OCI-LY7 (cell line): ENCODE measurements at regions not wholly inside any gene's neighbourhood (a gene's known extent, or its start where the extent isn't known, plus 50 kb on each side); places are given as distances from the start of the nearest gene placed in this dataset.

Source experiments
- BruUV-seq: library from RNA; stranded (reverse); fragments of 400-500 nt; replicated peaks from 2 replicates; lab custom pipeline; 2021; lab: Mats Ljungman, UMichigan
- CTCF ChIA-PET: fragments of 300-600 bp; sonication (Branson Sonifier 250); formaldehyde crosslinking; loops from one replicate; lab custom pipeline; 2022; ENCODE audit warnings: antibody characterized with exemption; ENCODE audit not compliant: unreplicated experiment; lab: Charles Lee
- POLR2A ChIA-PET: fragments of 300-600 bp; sonication (Branson Sonifier 250); formaldehyde crosslinking; loops from one replicate; lab custom pipeline; 2022; ENCODE audit warnings: antibody characterized with exemption; lab: Charles Lee
- DNase-seq: peaks from one replicate; pipeline ENCODE4 v3.0.0-alpha.2; 2015; ENCODE audit warnings: low spot score
- H2AFZ ChIP-seq: fragments of 200-600 bp; sonication (generic), shearing (Covaris generic); 2 replicates; pipeline ENCODE4 v1.6.1; 2014; ENCODE audit warnings: mild to moderate bottlenecking, antibody characterized with exemption, low read length, moderate library complexity
- H3K27ac ChIP-seq: fragments of 200-600 bp; sonication (generic); 2 replicates; pipeline ENCODE4 v1.5.1; 2014; ENCODE audit warnings: mixed run types, low read depth, mild to moderate bottlenecking, moderate library complexity, low read length, inconsistent platforms; ENCODE audit not compliant: poor library complexity, severe bottlenecking
- H3K36me3 ChIP-seq: fragments of 200-600 bp; sonication (generic); 2 replicates; pipeline ENCODE4 v1.6.1; 2014; ENCODE audit warnings: mild to moderate bottlenecking, antibody characterized with exemption, low read length, moderate library complexity, mixed read lengths; ENCODE audit not compliant: insufficient read depth
- H3K4me1 ChIP-seq: fragments of 200-600 bp; sonication (generic); 2 replicates; pipeline ENCODE4 v1.5.1; 2014; ENCODE audit warnings: mild to moderate bottlenecking, low read length; ENCODE audit not compliant: insufficient read depth, poor library complexity, severe bottlenecking
- H3K4me2 ChIP-seq: fragments of 200-600 bp; sonication (generic); 2 replicates; pipeline ENCODE4 v1.6.1; 2014; ENCODE audit warnings: mild to moderate bottlenecking, low read length
- H3K4me3 ChIP-seq: fragments of 200-600 bp; sonication (generic); 2 replicates; pipeline ENCODE4 v1.5.1; 2014; ENCODE audit warnings: mild to moderate bottlenecking, low read depth, low read length; ENCODE audit not compliant: poor library complexity, severe bottlenecking
- H3K79me2 ChIP-seq: fragments of 200-600 bp; sonication (generic); 2 replicates; pipeline ENCODE4 v1.6.1; 2016; ENCODE audit warnings: low read depth, mild to moderate bottlenecking, low read length, moderate library complexity, mixed read lengths; ENCODE audit not compliant: insufficient read depth
- H3K9me2 ChIP-seq: fragments of 200-600 bp; sonication (generic); 2 replicates; pipeline ENCODE4 v1.6.1; 2016; ENCODE audit warnings: mild to moderate bottlenecking, low read length, mixed read lengths; ENCODE audit not compliant: insufficient read depth
- H3K9me3 ChIP-seq: fragments of 200-600 bp; sonication (generic); 2 replicates; pipeline ENCODE4 v1.6.1; 2014; ENCODE audit warnings: mild to moderate bottlenecking, mixed run types, low read length, mixed read lengths
- H4K20me1 ChIP-seq: fragments of 200-600 bp; sonication (generic); 2 replicates; pipeline ENCODE4 v1.6.1; 2014; ENCODE audit warnings: mild to moderate bottlenecking, antibody characterized with exemption, low read length, moderate library complexity, mixed read lengths; ENCODE audit not compliant: insufficient read depth
- EZH2phosphoT487 ChIP-seq: fragments of 200-600 bp; sonication (generic); IDR thresholded peaks from 2 replicates; pipeline ENCODE4 v1.6.1; 2018; ENCODE audit warnings: low read depth, borderline replicate concordance, mild to moderate bottlenecking, mixed run types, antibody characterized with exemption, low read length, moderate library complexity, mixed read lengths
- intact Hi-C: fragments of 100-400 bp; cut with micrococcal nuclease; formaldehyde crosslinking; loops from one replicate; pipeline ENCODE4 v1.10.0; 2022; ENCODE audit not compliant: unreplicated experiment
- TF ChIP-seq, protein P1 (sequence below): fragments of 200-600 bp; sonication (generic); conservative IDR thresholded peaks from 2 replicates; pipeline ENCODE4 v1.5.1; 2014; ENCODE audit warnings: mild to moderate bottlenecking, antibody characterized with exemption, low read length, moderate library complexity, mixed read lengths

- BruUV-seq, result no TSS peak
- no peak for DNase-seq
- Histone ChIP-seq H3K9me3 (no peaks in the 10 kb centered on the region), H3K27ac (no peak overlapping the region), H3K36me3 (no peaks in the 10 kb centered on the region), H3K4me3 (no peak overlapping the region), H3K4me2 (no peak overlapping the region), H2AFZ (no peak overlapping the region), H3K79me2 (no peaks in the 10 kb centered on the region), H3K9me2 (no peaks in the 10 kb centered on the region), H3K4me1 (no peaks in the 10 kb centered on the region), H4K20me1 (no peaks in the 10 kb centered on the region)
- TF ChIP-seq, protein P1, sequence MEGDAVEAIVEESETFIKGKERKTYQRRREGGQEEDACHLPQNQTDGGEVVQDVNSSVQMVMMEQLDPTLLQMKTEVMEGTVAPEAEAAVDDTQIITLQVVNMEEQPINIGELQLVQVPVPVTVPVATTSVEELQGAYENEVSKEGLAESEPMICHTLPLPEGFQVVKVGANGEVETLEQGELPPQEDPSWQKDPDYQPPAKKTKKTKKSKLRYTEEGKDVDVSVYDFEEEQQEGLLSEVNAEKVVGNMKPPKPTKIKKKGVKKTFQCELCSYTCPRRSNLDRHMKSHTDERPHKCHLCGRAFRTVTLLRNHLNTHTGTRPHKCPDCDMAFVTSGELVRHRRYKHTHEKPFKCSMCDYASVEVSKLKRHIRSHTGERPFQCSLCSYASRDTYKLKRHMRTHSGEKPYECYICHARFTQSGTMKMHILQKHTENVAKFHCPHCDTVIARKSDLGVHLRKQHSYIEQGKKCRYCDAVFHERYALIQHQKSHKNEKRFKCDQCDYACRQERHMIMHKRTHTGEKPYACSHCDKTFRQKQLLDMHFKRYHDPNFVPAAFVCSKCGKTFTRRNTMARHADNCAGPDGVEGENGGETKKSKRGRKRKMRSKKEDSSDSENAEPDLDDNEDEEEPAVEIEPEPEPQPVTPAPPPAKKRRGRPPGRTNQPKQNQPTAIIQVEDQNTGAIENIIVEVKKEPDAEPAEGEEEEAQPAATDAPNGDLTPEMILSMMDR, result no peak
- TF ChIP-seq EZH2phosphoT487, result no peak
- CTCF ChIA-PET, result no interaction called here
- intact Hi-C loops, result no loop called here
- POLR2A ChIA-PET, result no interaction called here
Observed at GRCh38 chr18:43501099-43501498, 223.8 kb upstream of the SYT4 start.

GRCh38 chr18:43506935-43507334 is 229.6 kb upstream of the SYT4 start:
- H4K20me1 ChIP-seq, result no peaks in the 10 kb centered on the region
- H3K9me2 ChIP-seq, result no peaks in the 10 kb centered on the region
- H3K4me1 ChIP-seq, result no peaks in the 10 kb centered on the region
- no peaks in the 10 kb centered on the region for H3K9me3 ChIP-seq
- no peak overlapping the region for H2AFZ ChIP-seq
- no peak overlapping the region for H3K4me2 ChIP-seq
- no peaks in the 10 kb centered on the region for H3K79me2 ChIP-seq
- intact Hi-C loops, result no loop called here
- POLR2A ChIA-PET, result no interaction called here
- CTCF ChIA-PET, result no interaction called here
- H3K4me3 ChIP-seq, result no peak overlapping the region
- no peak overlapping the region for H3K27ac ChIP-seq
- no TSS peak for BruUV-seq
- TF ChIP-seq, protein P1, result no peak
- no peak for TF ChIP-seq EZH2phosphoT487
- DNase-seq, result no peak
- no peaks in the 10 kb centered on the region for H3K36me3 ChIP-seq

DNA sequence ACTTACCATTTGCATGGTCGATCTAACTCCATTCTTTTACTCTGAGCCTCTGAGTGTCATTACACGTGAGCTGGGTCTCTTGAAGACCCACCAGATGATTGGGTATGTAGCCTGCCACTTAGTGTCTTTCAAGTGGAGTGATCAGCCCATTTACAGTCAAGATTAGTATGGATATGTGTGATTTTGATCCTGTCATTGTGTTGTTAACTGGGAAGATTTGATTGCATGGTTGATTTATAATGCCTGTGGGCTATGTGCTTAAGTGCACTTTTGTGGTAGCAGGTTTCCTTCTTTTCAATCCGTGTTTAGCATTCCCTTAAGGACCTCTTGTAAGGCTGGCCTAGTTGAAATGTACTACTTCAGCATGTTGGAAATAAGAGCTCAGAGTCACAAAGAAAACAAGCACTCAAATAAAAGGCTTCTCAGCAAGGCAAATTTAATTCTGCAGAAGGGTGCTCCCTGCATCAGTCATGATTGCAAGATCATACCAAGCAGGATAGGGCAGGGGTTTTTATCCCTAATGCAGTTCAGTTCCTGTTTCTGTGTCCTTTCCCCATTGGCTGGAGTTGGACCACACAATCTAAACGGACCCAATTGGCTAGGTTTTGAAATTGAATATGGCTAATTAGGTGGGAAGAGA is 230.7 kb upstream of the SYT4 start:
- Histone ChIP-seq H3K36me3 (no peaks in the 10 kb centered on the region), H3K9me2 (no peaks in the 10 kb centered on the region), H3K4me1 (no peaks in the 10 kb centered on the region), H3K4me3 (no peak overlapping the region), H4K20me1 (no peaks in the 10 kb centered on the region), H3K79me2 (no peaks in the 10 kb centered on the region), H2AFZ (no peak overlapping the region), H3K27ac (no peak overlapping the region), H3K9me3 (no peaks in the 10 kb centered on the region), H3K4me2 (no peak overlapping the region)
- intact Hi-C loops, result no loop called here
- ChIA-PET POLR2A (no interaction called here), CTCF (no interaction called here)
- TF ChIP-seq, protein P1, result no peak
- TF ChIP-seq EZH2phosphoT487, result no peak
- no TSS peak for BruUV-seq
- no peak for DNase-seq
